Stimulated activated CD4-positive, alpha-beta T cell treated with anti-CD3 and anti-CD28 coated beads, Interleukin-15, amount 100 ng/mL, for 1 hour (primary cell): ENCODE measurements at regions not wholly inside any gene's neighbourhood (a gene's known extent, or its start where the extent isn't known, plus 50 kb on each side); places are given as distances from the start of the nearest gene placed in this dataset.

ENCODE experiments used
- DNase-seq, 2 donors: peaks; one replicate each; pipeline ENCODE4 v3.0.0-alpha.2; 2020; ENCODE audit warnings: low read depth in 1 of 2, low spot score in 1 of 2

GRCh38 chr13:97057176-97057575 is 62.9 kb upstream of the OXGR1 start:
- no peak for DNase-seq

GRCh38 chr13:97058391-97058790 is 64.1 kb upstream of the OXGR1 start:
- no peak for DNase-seq

GRCh38 chr13:97058926-97059325 is 64.7 kb upstream of the OXGR1 start:
- no peak for DNase-seq

GRCh38 chr13:97067017-97067895 is 73.0 kb upstream of the OXGR1 start:
- DNase-seq, result no peak

- DNase-seq, result no peak
Observed at GRCh38 chr13:97068151-97068550, 73.9 kb upstream of the OXGR1 start.

- DNase-seq, result no peak
Observed at GRCh38 chr13:97069050-97069815, 75.0 kb upstream of the OXGR1 start.

GRCh38 chr13:97072297-97072696 is 78.0 kb upstream of the OXGR1 start:
- no peak for DNase-seq

GRCh38 chr13:97074618-97075017 is 80.3 kb upstream of the OXGR1 start:
- DNase-seq, result no peak

- DNase-seq, result no peak
Observed at GRCh38 chr13:97076898-97077297, 82.6 kb upstream of the OXGR1 start.

GRCh38 chr13:97077341-97077740 is 83.1 kb upstream of the OXGR1 start:
- DNase-seq, result no peak

- no peak for DNase-seq
Observed at GRCh38 chr13:97079726-97080125, 85.5 kb upstream of the OXGR1 start.

GRCh38 chr13:97082461-97083207 is 88.4 kb upstream of the OXGR1 start:
- no peak for DNase-seq

- DNase-seq, result no peak
Observed at GRCh38 chr13:97091196-97091595, 96.9 kb upstream of the OXGR1 start.

GRCh38 chr13:97100821-97101220 is 106.5 kb upstream of the OXGR1 start:
- no peak for DNase-seq

GRCh38 chr13:97101912-97102708 is 107.8 kb upstream of the OXGR1 start:
- no peak for DNase-seq

GRCh38 chr13:97106323-97106722 is 112.0 kb upstream of the OXGR1 start:
- no peak for DNase-seq

- no peak for DNase-seq
Observed at GRCh38 chr13:97107815-97108529, 113.7 kb upstream of the OXGR1 start.

GRCh38 chr13:97108530-97108900 is 113.6 kb upstream of the MBNL2 start:
- no peak for DNase-seq

- no peak for DNase-seq
Observed at GRCh38 chr13:97109256-97109655, 112.9 kb upstream of the MBNL2 start.

- DNase-seq, result peak; percentile 63 to 78
Observed at GRCh38 chr13:97109841-97110492, 112.2 kb upstream of the MBNL2 start.
